Ovary (tissue), 7 donors: ENCODE measurements at regions not wholly inside any gene's neighbourhood (a gene's known extent, or its start where the extent isn't known, plus 50 kb on each side); places are given as distances from the start of the nearest gene placed in this dataset.

Experiments
- DNase-seq, 5 donors: peaks; one replicate each; pipeline ENCODE4 v3.0.0-alpha.2; 2019 to 2020
- H3K27ac ChIP-seq, 2 donors: fragments of 200-600 bp; one replicate each; pipeline versions ENCODE4 v1.5.1 to v1.8.0; 2019 to 2022
- H3K27me3 ChIP-seq: fragments of 200-600 bp; one replicate; pipeline ENCODE4 v1.8.0; 2022
- H3K36me3 ChIP-seq: fragments of 200-600 bp; sonication (generic); one replicate; pipeline ENCODE4 v1.5.1; 2019
- H3K4me1 ChIP-seq: one replicate; pipeline ENCODE4 v1.8.1; 2013; ENCODE audit warnings: mild to moderate bottlenecking, moderate library complexity; ENCODE audit not compliant: insufficient read depth
- H3K4me3 ChIP-seq: fragments of 200-600 bp; sonication (generic); one replicate; pipeline ENCODE4 v1.5.1; 2017
- H3K9me3 ChIP-seq, 2 donors: fragments of 200-600 bp in 1 of 2; sonication (generic) in 1 of 2; one replicate each; pipeline versions ENCODE4 v1.5.1 to v1.8.1; 2013 to 2019; ENCODE audit warnings: mild to moderate bottlenecking in 1 of 2, moderate library complexity in 1 of 2
- CTCF ChIP-seq, 3 donors: fragments of 450-650 bp in 2 of 3; fragments of 200-600 bp in 1 of 3; IDR thresholded peaks; one replicate each; pipeline versions ENCODE4 v1.5.1 to v1.8.0; 2016 to 2022; ENCODE audit warnings: antibody characterized with exemption in 3 of 3, mild to moderate bottlenecking in 1 of 3
- EP300 ChIP-seq: sonication (generic); formaldehyde crosslinking; IDR thresholded peaks from one replicate; pipeline ENCODE4 v1.6.1; 2017; ENCODE audit warnings: antibody characterized with exemption
- POLR2A ChIP-seq: fragments of 450-650 bp; IDR thresholded peaks from one replicate; pipeline ENCODE4 v1.6.1; 2017; ENCODE audit warnings: antibody characterized with exemption, mild to moderate bottlenecking, moderate library complexity
- WGBS, 3 donors: extraction: QIAGEN DNeasy Blood & Tissue Kit in 1 of 3; methylation state at CpG; one replicate each; pipeline versions ENCODE4 v1.1.5 to v1.1.7; 2013 to 2017; 5-methylcytosine and 5-hydroxymethylcytosine counted together
- intact Hi-C, 4 donors: fragments of 100-400 bp; cut with DNase I; formaldehyde crosslinking; loops; one replicate each; pipeline versions ENCODE4 v1.11.0 to v1.15.1; 2022 to 2023
- donor health status: DM: no; HTN: no; CAD: no; lungs with moderate emphysema.
- donor health status: DM: no; HTN: no; CAD: no.
- donor health status: Bipolar disorder and iron deficiency.
- donor health status: DM: no; HTN: no; CAD: no.
- donor health status: DM: yes; HTN: yes; CAD: no.

GRCh38 chr7:72524037-72524436 lies 111.9 kb upstream of the CALN1 start:
- DNase-seq: no peak
- intact Hi-C loops: no loop called here
- WGBS, 3 donors: 70 to 87% (median 77%) methylated on average over 2 of the region's 2 CpGs
- no peaks in the 10 kb centered on the region for H3K27me3 ChIP-seq
- no peaks in the 10 kb centered on the region for H3K4me1 ChIP-seq
- H3K9me3 ChIP-seq: no peaks in the 10 kb centered on the region
- no peak for TF ChIP-seq POLR2A
- TF ChIP-seq CTCF (IDR thresholded peaks at IDR 0.05): no peak
- no peak for TF ChIP-seq EP300
- H3K4me3 ChIP-seq: no peak overlapping the region
- H3K36me3 ChIP-seq: no peaks in the 10 kb centered on the region
- H3K27ac ChIP-seq: no peak overlapping the region

DNA sequence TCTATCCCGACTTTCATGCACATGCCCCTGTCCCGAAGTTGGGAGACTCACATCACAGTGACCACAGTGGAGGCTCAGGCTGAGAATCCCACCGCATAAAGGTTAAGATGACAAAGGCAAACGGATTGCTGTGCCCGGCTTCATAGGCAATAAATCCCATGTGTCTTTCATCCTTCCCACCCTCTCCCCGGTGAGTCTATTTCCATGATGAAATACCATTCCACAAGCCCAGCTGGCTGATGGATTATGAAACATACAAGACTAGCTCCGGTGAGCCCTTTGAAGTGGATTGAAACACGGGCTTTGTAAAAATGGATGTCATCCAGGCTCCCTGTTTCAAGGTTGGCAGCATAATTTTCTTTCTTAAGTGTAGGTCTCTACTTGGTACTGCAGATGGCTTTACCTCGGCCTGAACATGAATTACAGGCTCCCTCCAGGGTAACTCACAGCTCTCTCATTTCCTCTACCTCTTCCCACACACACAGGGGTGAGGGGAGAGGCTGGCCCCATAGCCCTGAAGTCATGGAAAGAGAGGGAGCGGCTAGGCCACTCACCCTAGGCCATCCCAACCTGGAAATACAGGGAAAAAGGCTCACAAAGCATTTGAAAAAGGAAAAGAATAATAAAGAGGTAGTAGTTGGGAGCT lies 92.0 kb upstream of the CALN1 start:
- no peak for DNase-seq
- Histone ChIP-seq H3K4me3 (no peak overlapping the region), H3K36me3 (no peaks in the 10 kb centered on the region), H3K27ac (no peak overlapping the region), H3K27me3 (no peaks in the 10 kb centered on the region), H3K4me1 (no peaks in the 10 kb centered on the region), H3K9me3 (no peaks in the 10 kb centered on the region)
- no peak for TF ChIP-seq POLR2A
- intact Hi-C loops: no loop called here
- 31 to 42% (median 41%) methylated on average over 10 of the region's 10 CpGs for WGBS, 3 donors

DNA sequence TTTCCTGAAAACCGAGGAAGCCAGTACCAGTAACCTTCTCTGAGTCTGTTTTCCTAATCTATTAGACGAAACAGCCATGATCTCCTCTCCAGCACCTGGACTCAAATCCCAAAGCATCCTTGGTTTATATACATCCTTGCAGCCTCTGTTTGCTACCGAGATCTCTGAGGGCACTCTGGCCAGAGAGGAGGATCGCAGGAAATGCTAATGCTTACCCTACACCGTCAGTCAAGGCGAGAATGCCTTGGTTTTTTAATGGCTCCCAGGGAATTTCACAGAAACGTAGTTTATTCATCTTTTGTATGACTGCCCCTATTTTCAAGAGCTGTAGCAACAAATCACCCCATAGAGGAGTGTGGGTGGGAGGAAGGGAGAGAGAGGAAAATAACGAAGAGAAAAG lies 91.5 kb upstream of the CALN1 start:
- intact Hi-C loops: no loop called here
- TF ChIP-seq CTCF (IDR thresholded peaks at IDR 0.05) (no peak), POLR2A (no peak), EP300 (no peak)
- no peak overlapping the region for H3K4me3 ChIP-seq
- no peaks in the 10 kb centered on the region for H3K27me3 ChIP-seq
- no peaks in the 10 kb centered on the region for H3K9me3 ChIP-seq
- no peak for DNase-seq
- H3K36me3 ChIP-seq: no peaks in the 10 kb centered on the region
- H3K27ac ChIP-seq: no peak overlapping the region
- 44 to 58% (median 57%) methylated on average over 8 of the region's 8 CpGs for WGBS, 3 donors
- H3K4me1 ChIP-seq: no peaks in the 10 kb centered on the region

GRCh38 chr7:72494807-72495206 lies 82.7 kb upstream of the CALN1 start:
- H3K4me1 ChIP-seq: no peaks in the 10 kb centered on the region
- H3K9me3 ChIP-seq: no peaks in the 10 kb centered on the region
- no peaks in the 10 kb centered on the region for H3K36me3 ChIP-seq
- intact Hi-C loops: no loop called here
- WGBS, 3 donors: 88 to 100% (median 94%) methylated on average over 2 of the region's 2 CpGs
- H3K27me3 ChIP-seq: no peaks in the 10 kb centered on the region
- H3K4me3 ChIP-seq: no peak overlapping the region
- H3K27ac ChIP-seq: no peak overlapping the region
- TF ChIP-seq POLR2A: no peak
- no peak for TF ChIP-seq CTCF (IDR thresholded peaks at IDR 0.05)
- DNase-seq: no peak

- intact Hi-C loops: no loop called here
- Histone ChIP-seq H3K27ac (no peak overlapping the region), H3K4me1 (no peaks in the 10 kb centered on the region), H3K27me3 (no peaks in the 10 kb centered on the region), H3K4me3 (no peak overlapping the region), H3K36me3 (no peaks in the 10 kb centered on the region), H3K9me3 (no peaks in the 10 kb centered on the region)
- no peak for DNase-seq
- TF ChIP-seq POLR2A (no peak), EP300 (no peak), CTCF (IDR thresholded peaks at IDR 0.05) (no peak)
- 55 to 61% (median 57%) methylated on average over 17 of the region's 17 CpGs for WGBS, 3 donors
Measured at GRCh38 chr7:72493850-72494661, 81.9 kb upstream of the CALN1 start.
